ENCODE measurements at regions not wholly inside any gene's neighbourhood (a gene's known extent, or its start where the extent isn't known, plus 50 kb on each side); places are given as distances from the start of the nearest gene placed in this dataset.

DNA sequence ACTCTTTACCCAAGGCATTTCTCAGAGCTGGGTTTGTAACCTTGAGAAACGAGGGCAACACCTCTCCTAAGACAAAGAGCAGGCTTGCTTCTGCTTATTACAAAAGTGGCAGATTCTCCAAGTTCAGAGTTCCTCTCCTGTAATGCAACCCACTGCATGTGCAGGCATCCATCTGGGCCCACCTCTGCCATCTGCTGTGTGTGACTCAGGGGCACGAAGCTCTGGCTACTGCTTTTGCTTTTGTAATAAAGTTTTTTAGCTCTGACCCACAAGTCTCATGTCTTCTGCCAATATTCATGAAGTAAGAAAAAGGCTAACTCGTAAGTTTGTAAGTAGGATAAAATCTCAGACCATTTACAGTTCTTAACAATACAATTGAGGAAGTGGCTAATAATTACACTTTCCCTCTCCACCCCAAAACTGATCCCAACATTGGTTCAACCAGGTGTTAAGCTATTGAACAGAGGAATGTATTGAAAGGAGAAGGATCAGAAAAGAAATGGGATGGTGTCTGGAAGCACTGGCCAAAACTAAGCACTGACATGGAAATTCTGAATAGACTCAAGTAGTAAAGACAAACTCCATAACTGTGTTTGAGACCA is 51.7 kb upstream of the SMLR1 start:
- no peak for DNase-seq (ENCODE audit: low read depth)
- H3K4me3 ChIP-seq (ENCODE audit: low read depth, low read length) = no peak overlapping the region
- TF ChIP-seq, protein P1, sequence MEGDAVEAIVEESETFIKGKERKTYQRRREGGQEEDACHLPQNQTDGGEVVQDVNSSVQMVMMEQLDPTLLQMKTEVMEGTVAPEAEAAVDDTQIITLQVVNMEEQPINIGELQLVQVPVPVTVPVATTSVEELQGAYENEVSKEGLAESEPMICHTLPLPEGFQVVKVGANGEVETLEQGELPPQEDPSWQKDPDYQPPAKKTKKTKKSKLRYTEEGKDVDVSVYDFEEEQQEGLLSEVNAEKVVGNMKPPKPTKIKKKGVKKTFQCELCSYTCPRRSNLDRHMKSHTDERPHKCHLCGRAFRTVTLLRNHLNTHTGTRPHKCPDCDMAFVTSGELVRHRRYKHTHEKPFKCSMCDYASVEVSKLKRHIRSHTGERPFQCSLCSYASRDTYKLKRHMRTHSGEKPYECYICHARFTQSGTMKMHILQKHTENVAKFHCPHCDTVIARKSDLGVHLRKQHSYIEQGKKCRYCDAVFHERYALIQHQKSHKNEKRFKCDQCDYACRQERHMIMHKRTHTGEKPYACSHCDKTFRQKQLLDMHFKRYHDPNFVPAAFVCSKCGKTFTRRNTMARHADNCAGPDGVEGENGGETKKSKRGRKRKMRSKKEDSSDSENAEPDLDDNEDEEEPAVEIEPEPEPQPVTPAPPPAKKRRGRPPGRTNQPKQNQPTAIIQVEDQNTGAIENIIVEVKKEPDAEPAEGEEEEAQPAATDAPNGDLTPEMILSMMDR (IDR thresholded peaks at IDR 0.05; ENCODE audit: low read depth, low read length, missing control alignments) = no peak

DNA sequence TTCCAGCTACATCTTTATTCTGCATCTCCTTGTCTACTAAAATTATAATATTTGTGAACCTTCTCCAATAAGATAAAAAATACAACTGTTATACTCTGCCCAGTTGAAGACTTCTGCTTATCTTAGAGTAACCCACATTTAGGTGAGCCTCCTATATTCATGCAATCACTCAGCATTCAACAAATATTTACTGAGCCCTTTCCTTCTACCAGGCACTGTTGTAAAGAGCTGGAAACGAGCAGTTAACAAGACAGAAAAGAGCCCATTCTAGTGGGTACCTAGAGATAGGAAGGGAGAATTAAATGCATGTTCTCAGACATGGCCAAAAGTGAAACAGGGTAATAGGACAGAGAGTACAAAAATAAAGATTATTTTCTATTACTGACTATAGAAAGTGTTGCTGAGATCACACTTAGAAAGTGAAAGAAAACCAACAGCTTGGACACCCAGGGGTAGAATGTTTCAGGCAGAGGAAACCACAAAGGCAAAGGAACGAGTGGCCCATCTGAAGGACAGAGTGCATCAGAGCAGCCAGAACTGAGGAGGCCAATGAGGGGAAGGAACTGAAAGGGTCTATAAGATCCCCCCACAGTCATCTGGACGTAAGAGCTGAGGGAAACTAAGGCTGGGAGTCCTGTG is 50.8 kb upstream of the SMLR1 start:
- TF ChIP-seq, protein P1 (IDR thresholded peaks at IDR 0.05; ENCODE audit: low read depth, low read length, missing control alignments) = no peak
- peak; percentile 26 for DNase-seq (ENCODE audit: low read depth)

More for the DNA sequence above, 50.8 kb upstream of the SMLR1 start:
- no peak overlapping the region for H3K4me3 ChIP-seq (ENCODE audit: low read depth, low read length)
